Activated naive CD4-positive, alpha-beta T cell treated with anti-CD3 and anti-CD28 coated beads for 36 hours (primary cell): ENCODE measurements at regions not wholly inside any gene's neighbourhood (a gene's known extent, or its start where the extent isn't known, plus 50 kb on each side); places are given as distances from the start of the nearest gene placed in this dataset.

Source experiments
- CTCF ChIA-PET: fragments of 350-600 bp; sonication (Branson Sonifier 250); formaldehyde crosslinking; loops from one replicate; lab custom pipeline; 2021; ENCODE audit warnings: antibody characterized with exemption; lab: Charles Lee
- DNase-seq: peaks from one replicate; pipeline ENCODE4 v3.0.0-alpha.2; 2020
- H3K27ac Mint-ChIP-seq: one replicate; pipeline ENCODE4 v1.8.0; 2021; ENCODE audit warnings: mild to moderate bottlenecking, mixed read lengths
- H3K27me3 Mint-ChIP-seq: one replicate; pipeline ENCODE4 v1.8.0; 2021; ENCODE audit warnings: low read depth, mixed read lengths
- H3K36me3 Mint-ChIP-seq: one replicate; pipeline ENCODE4 v1.8.0; 2021; ENCODE audit warnings: low read depth, mixed read lengths
- H3K4me1 Mint-ChIP-seq: one replicate; pipeline ENCODE4 v1.8.0; 2021; ENCODE audit warnings: low read depth, mixed read lengths
- H3K4me3 Mint-ChIP-seq: one replicate; pipeline ENCODE4 v1.8.0; 2021; ENCODE audit warnings: mild to moderate bottlenecking, moderate library complexity, mixed read lengths
- H3K9me3 Mint-ChIP-seq: one replicate; pipeline ENCODE4 v1.8.0; 2021; ENCODE audit warnings: mixed read lengths
- intact Hi-C: fragments of 100-400 bp; cut with micrococcal nuclease; formaldehyde crosslinking; loops from one replicate; pipeline ENCODE4 v1.15.1; 2023

GRCh38 chr15:93478947-93479346 is 389.9 kb upstream of the RGMA start:
- no peaks in the 10 kb centered on the region for H3K4me1 Mint-ChIP-seq
- H3K4me3 Mint-ChIP-seq, result no peak overlapping the region
- no peak overlapping the region for H3K27ac Mint-ChIP-seq
- H3K27me3 Mint-ChIP-seq, result peaks cover 2% of the 10 kb centered on the region
- H3K36me3 Mint-ChIP-seq, result no peaks in the 10 kb centered on the region
- H3K9me3 Mint-ChIP-seq, result no peaks in the 10 kb centered on the region
- no peak for DNase-seq
- CTCF ChIA-PET, result no interaction called here
- intact Hi-C loops, result loop anchor here (5.0 kb wide), 1 partner anchor 48 kb away; no protein-coding TSS in a partner anchor

- Mint-ChIP-seq H3K4me3 (no peak overlapping the region), H3K4me1 (no peaks in the 10 kb centered on the region), H3K27ac (no peak overlapping the region), H3K36me3 (no peaks in the 10 kb centered on the region), H3K27me3 (peaks cover 2% of the 10 kb centered on the region), H3K9me3 (no peaks in the 10 kb centered on the region)
- CTCF ChIA-PET, result no interaction called here
- intact Hi-C loops, result loop anchor here (5.0 kb wide), 1 partner anchor 50 kb away; no protein-coding TSS in a partner anchor
- DNase-seq, result no peak
Observed at GRCh38 chr15:93477721-93478120, 388.7 kb upstream of the RGMA start.

GRCh38 chr15:93477188-93477587 is 388.2 kb upstream of the RGMA start:
- Mint-ChIP-seq H3K27me3 (peaks cover 2% of the 10 kb centered on the region), H3K36me3 (no peaks in the 10 kb centered on the region), H3K4me3 (no peak overlapping the region), H3K9me3 (no peaks in the 10 kb centered on the region), H3K27ac (no peak overlapping the region), H3K4me1 (no peaks in the 10 kb centered on the region)
- DNase-seq, result no peak
- CTCF ChIA-PET, result no interaction called here
- intact Hi-C loops, result loop anchor here (5.0 kb wide), 1 partner anchor 50 kb away; no protein-coding TSS in a partner anchor

- Mint-ChIP-seq H3K36me3 (no peaks in the 10 kb centered on the region), H3K27ac (no peak overlapping the region), H3K4me3 (no peak overlapping the region), H3K9me3 (no peaks in the 10 kb centered on the region), H3K4me1 (no peaks in the 10 kb centered on the region), H3K27me3 (peaks cover 2% of the 10 kb centered on the region)
- intact Hi-C loops, result loop anchor here (5.0 kb wide), 1 partner anchor 51 kb away; no protein-coding TSS in a partner anchor
- CTCF ChIA-PET, result no interaction called here
- DNase-seq, result no peak
Observed at GRCh38 chr15:93476491-93477177, 387.6 kb upstream of the RGMA start.

GRCh38 chr15:93474728-93475127 is 385.7 kb upstream of the RGMA start:
- H3K36me3 Mint-ChIP-seq, result no peaks in the 10 kb centered on the region
- no peaks in the 10 kb centered on the region for H3K9me3 Mint-ChIP-seq
- no peaks in the 10 kb centered on the region for H3K4me1 Mint-ChIP-seq
- CTCF ChIA-PET, result no interaction called here
- H3K27ac Mint-ChIP-seq, result no peak overlapping the region
- H3K27me3 Mint-ChIP-seq, result peaks cover 2% of the 10 kb centered on the region
- DNase-seq, result no peak
- intact Hi-C loops, result loop anchor here (5.0 kb wide), 1 partner anchor 53 kb away; no protein-coding TSS in a partner anchor
- H3K4me3 Mint-ChIP-seq, result no peak overlapping the region

- Mint-ChIP-seq H3K27me3 (no peaks in the 10 kb centered on the region), H3K27ac (no peak overlapping the region), H3K36me3 (no peaks in the 10 kb centered on the region), H3K9me3 (no peaks in the 10 kb centered on the region), H3K4me3 (no peak overlapping the region), H3K4me1 (no peaks in the 10 kb centered on the region)
- CTCF ChIA-PET, result no interaction called here
- intact Hi-C loops, result no loop called here
- no peak for DNase-seq
Observed at GRCh38 chr15:93469994-93470393, 381.0 kb upstream of the RGMA start.

GRCh38 chr15:93467337-93467736 is 378.3 kb upstream of the RGMA start:
- no peak for DNase-seq
- Mint-ChIP-seq H3K9me3 (no peaks in the 10 kb centered on the region), H3K27ac (no peak overlapping the region), H3K36me3 (no peaks in the 10 kb centered on the region), H3K27me3 (no peaks in the 10 kb centered on the region), H3K4me3 (no peak overlapping the region), H3K4me1 (no peaks in the 10 kb centered on the region)
- CTCF ChIA-PET, result no interaction called here
- intact Hi-C loops, result no loop called here

- DNase-seq, result no peak
- H3K4me1 Mint-ChIP-seq, result no peaks in the 10 kb centered on the region
- H3K27me3 Mint-ChIP-seq, result no peaks in the 10 kb centered on the region
- CTCF ChIA-PET, result no interaction called here
- no peak overlapping the region for H3K4me3 Mint-ChIP-seq
- intact Hi-C loops, result no loop called here
- no peaks in the 10 kb centered on the region for H3K36me3 Mint-ChIP-seq
- no peak overlapping the region for H3K27ac Mint-ChIP-seq
- H3K9me3 Mint-ChIP-seq, result no peaks in the 10 kb centered on the region
Observed at GRCh38 chr15:93466380-93466779, 377.4 kb upstream of the RGMA start.

GRCh38 chr15:93462690-93463089 is 373.7 kb upstream of the RGMA start:
- intact Hi-C loops, result no loop called here
- Mint-ChIP-seq H3K4me1 (no peaks in the 10 kb centered on the region), H3K4me3 (no peak overlapping the region), H3K36me3 (no peaks in the 10 kb centered on the region), H3K27me3 (no peaks in the 10 kb centered on the region), H3K9me3 (no peaks in the 10 kb centered on the region), H3K27ac (no peak overlapping the region)
- CTCF ChIA-PET, result interaction anchor here (0.6 kb wide), 1 partner anchor 66 kb away, joined by 3 read pairs; no protein-coding TSS in a partner anchor
- no peak for DNase-seq

- H3K4me1 Mint-ChIP-seq, result no peaks in the 10 kb centered on the region
- H3K9me3 Mint-ChIP-seq, result no peaks in the 10 kb centered on the region
- no peak overlapping the region for H3K4me3 Mint-ChIP-seq
- CTCF ChIA-PET, result no interaction called here
- H3K27me3 Mint-ChIP-seq, result no peaks in the 10 kb centered on the region
- intact Hi-C loops, result no loop called here
- H3K36me3 Mint-ChIP-seq, result no peaks in the 10 kb centered on the region
- no peak for DNase-seq
- H3K27ac Mint-ChIP-seq, result no peak overlapping the region
Observed at GRCh38 chr15:93460717-93461116, 371.7 kb upstream of the RGMA start.

- Mint-ChIP-seq H3K9me3 (no peaks in the 10 kb centered on the region), H3K27me3 (no peaks in the 10 kb centered on the region), H3K27ac (no peak overlapping the region), H3K4me3 (no peak overlapping the region), H3K36me3 (no peaks in the 10 kb centered on the region), H3K4me1 (no peaks in the 10 kb centered on the region)
- CTCF ChIA-PET, result interaction anchor here (0.7 kb wide), 1 partner anchor 371 kb away, joined by 3 read pairs; no protein-coding TSS in a partner anchor
- intact Hi-C loops, result no loop called here
- no peak for DNase-seq
Observed at GRCh38 chr15:93459396-93459795, 370.4 kb upstream of the RGMA start.

- intact Hi-C loops, result no loop called here
- Mint-ChIP-seq H3K4me1 (no peaks in the 10 kb centered on the region), H3K36me3 (no peaks in the 10 kb centered on the region), H3K27me3 (no peaks in the 10 kb centered on the region), H3K9me3 (no peaks in the 10 kb centered on the region), H3K27ac (no peak overlapping the region), H3K4me3 (no peak overlapping the region)
- CTCF ChIA-PET, result no interaction called here
- DNase-seq, result no peak
Observed at GRCh38 chr15:93458597-93458996, 369.6 kb upstream of the RGMA start.

- DNase-seq, result no peak
- H3K4me3 Mint-ChIP-seq, result no peak overlapping the region
- no peaks in the 10 kb centered on the region for H3K27me3 Mint-ChIP-seq
- no peaks in the 10 kb centered on the region for H3K36me3 Mint-ChIP-seq
- CTCF ChIA-PET, result no interaction called here
- no peaks in the 10 kb centered on the region for H3K4me1 Mint-ChIP-seq
- intact Hi-C loops, result no loop called here
- H3K27ac Mint-ChIP-seq, result no peak overlapping the region
- no peaks in the 10 kb centered on the region for H3K9me3 Mint-ChIP-seq
Observed at GRCh38 chr15:93454788-93455187, 365.8 kb upstream of the RGMA start.
